Rectal smooth muscle tissue (tissue), 1 donor: ENCODE measurements at regions not wholly inside any gene's neighbourhood (a gene's known extent, or its start where the extent isn't known, plus 50 kb on each side); places are given as distances from the start of the nearest gene placed in this dataset.
A peak's percentile ranks its signal among the peaks of the same experiment; 100 is the strongest.

Experiments
- H3K27ac ChIP-seq: one replicate; pipeline ENCODE4 v1.7.0; 2013; ENCODE audit warnings: low read depth, low read length, inconsistent platforms
- H3K27me3 ChIP-seq: one replicate; pipeline ENCODE4 v1.7.0; 2013; ENCODE audit warnings: low read length; ENCODE audit not compliant: control insufficient read depth, insufficient read depth
- H3K36me3 ChIP-seq: one replicate; pipeline ENCODE4 v1.7.0; 2013; ENCODE audit warnings: low read length; ENCODE audit not compliant: control insufficient read depth, insufficient read depth
- H3K4me1 ChIP-seq: one replicate; pipeline ENCODE4 v1.7.0; 2013; ENCODE audit warnings: low read length; ENCODE audit not compliant: control insufficient read depth, insufficient read depth
- H3K4me3 ChIP-seq: one replicate; pipeline ENCODE4 v1.7.0; 2013; ENCODE audit warnings: low read length
- H3K9ac ChIP-seq: one replicate; pipeline ENCODE4 v1.7.0; 2013; ENCODE audit warnings: low read length

- no peak overlapping the region for H3K27ac ChIP-seq
- no peaks in the 10 kb centered on the region for H3K4me1 ChIP-seq
- no peaks in the 10 kb centered on the region for H3K36me3 ChIP-seq
- no peaks in the 10 kb centered on the region for H3K27me3 ChIP-seq
- H3K9ac ChIP-seq, result no peak overlapping the region
- no peak overlapping the region for H3K4me3 ChIP-seq
Observed at GRCh38 chr4:26130173-26130572, 190.6 kb upstream of the RBPJ start.

GRCh38 chr4:26130841-26131432 is 189.9 kb upstream of the RBPJ start:
- Histone ChIP-seq H3K9ac (no peak overlapping the region), H3K36me3 (no peaks in the 10 kb centered on the region), H3K4me1 (no peaks in the 10 kb centered on the region), H3K4me3 (no peak overlapping the region), H3K27ac (no peak overlapping the region), H3K27me3 (no peaks in the 10 kb centered on the region)

- Histone ChIP-seq H3K4me1 (no peaks in the 10 kb centered on the region), H3K27me3 (no peaks in the 10 kb centered on the region)
Observed at GRCh38 chr4:26131711-26132110, 189.1 kb upstream of the RBPJ start.

GRCh38 chr4:26132858-26133257 is 188.0 kb upstream of the RBPJ start:
- no peak overlapping the region for H3K9ac ChIP-seq
- H3K4me1 ChIP-seq, result no peaks in the 10 kb centered on the region
- no peaks in the 10 kb centered on the region for H3K36me3 ChIP-seq
- H3K27ac ChIP-seq, result no peak overlapping the region
- H3K4me3 ChIP-seq, result no peak overlapping the region
- no peaks in the 10 kb centered on the region for H3K27me3 ChIP-seq

More at GRCh38 chr4:26131711-26132110, 189.1 kb upstream of the RBPJ start:
- Histone ChIP-seq H3K27ac (no peak overlapping the region), H3K9ac (no peak overlapping the region), H3K36me3 (no peaks in the 10 kb centered on the region), H3K4me3 (no peak overlapping the region)

- no peaks in the 10 kb centered on the region for H3K36me3 ChIP-seq
- no peaks in the 10 kb centered on the region for H3K27me3 ChIP-seq
- no peak overlapping the region for H3K9ac ChIP-seq
- H3K27ac ChIP-seq, result no peak overlapping the region
- H3K4me1 ChIP-seq, result no peaks in the 10 kb centered on the region
- no peak overlapping the region for H3K4me3 ChIP-seq
Observed at GRCh38 chr4:26133840-26134239, 187.0 kb upstream of the RBPJ start.

- Histone ChIP-seq H3K4me1 (peaks cover 6% of the 10 kb centered on the region), H3K4me3 (no peak overlapping the region), H3K27ac (no peak overlapping the region), H3K9ac (no peak overlapping the region), H3K36me3 (no peaks in the 10 kb centered on the region), H3K27me3 (no peaks in the 10 kb centered on the region)
Observed at GRCh38 chr4:26135331-26135730, 185.5 kb upstream of the RBPJ start.

- no peaks in the 10 kb centered on the region for H3K27me3 ChIP-seq
- peaks cover 11% of the 10 kb centered on the region for H3K4me1 ChIP-seq
- no peaks in the 10 kb centered on the region for H3K36me3 ChIP-seq
- no peak overlapping the region for H3K9ac ChIP-seq
- H3K4me3 ChIP-seq, result no peak overlapping the region
- H3K27ac ChIP-seq, result no peak overlapping the region
Observed at GRCh38 chr4:26136615-26137014, 184.2 kb upstream of the RBPJ start.

- no peak overlapping the region for H3K27ac ChIP-seq
- peaks cover 11% of the 10 kb centered on the region for H3K4me1 ChIP-seq
- H3K36me3 ChIP-seq, result no peaks in the 10 kb centered on the region
- no peak overlapping the region for H3K4me3 ChIP-seq
- no peak overlapping the region for H3K9ac ChIP-seq
- no peaks in the 10 kb centered on the region for H3K27me3 ChIP-seq
Observed at GRCh38 chr4:26137288-26137687, 183.5 kb upstream of the RBPJ start.

- Histone ChIP-seq H3K27ac (peak overlapping the region; percentile 81), H3K4me3 (no peak overlapping the region), H3K27me3 (no peaks in the 10 kb centered on the region), H3K4me1 (peaks cover 14% of the 10 kb centered on the region), H3K9ac (no peak overlapping the region), H3K36me3 (no peaks in the 10 kb centered on the region)
Observed at GRCh38 chr4:26139310-26139924, 181.4 kb upstream of the RBPJ start.

GRCh38 chr4:26140150-26140898 is 180.5 kb upstream of the RBPJ start:
- Histone ChIP-seq H3K4me1 (peaks cover 14% of the 10 kb centered on the region), H3K27me3 (no peaks in the 10 kb centered on the region), H3K27ac (peak overlapping the region; percentile 81), H3K36me3 (no peaks in the 10 kb centered on the region), H3K4me3 (no peak overlapping the region), H3K9ac (no peak overlapping the region)

- Histone ChIP-seq H3K27ac (peak overlapping the region; percentile 81), H3K27me3 (no peaks in the 10 kb centered on the region), H3K4me1 (peaks cover 14% of the 10 kb centered on the region), H3K36me3 (no peaks in the 10 kb centered on the region), H3K4me3 (no peak overlapping the region), H3K9ac (no peak overlapping the region)
Observed at GRCh38 chr4:26141051-26141721, 179.6 kb upstream of the RBPJ start.

GRCh38 chr4:26141911-26142638 is 178.7 kb upstream of the RBPJ start:
- peak overlapping the region; percentile 81 for H3K27ac ChIP-seq

More at GRCh38 chr4:26141911-26142638, 178.7 kb upstream of the RBPJ start:
- Histone ChIP-seq H3K36me3 (no peaks in the 10 kb centered on the region), H3K4me1 (peaks cover 14% of the 10 kb centered on the region), H3K27me3 (no peaks in the 10 kb centered on the region), H3K9ac (no peak overlapping the region), H3K4me3 (no peak overlapping the region)
